Thoracic aorta (tissue), 2 donors: ENCODE measurements at regions not wholly inside any gene's neighbourhood (a gene's known extent, or its start where the extent isn't known, plus 50 kb on each side); places are given as distances from the start of the nearest gene placed in this dataset.

ENCODE experiments used
- ATAC-seq: fragments of 150-250 bp; one replicate; pipeline ENCODE4 v1.8.0; 2017; ENCODE audit warnings: low read depth; ENCODE audit not compliant: insufficient number of reproducible peaks, low FRiP score
- DNase-seq: peaks from one replicate; pipeline ENCODE4 v3.0.0-alpha.2; 2020; ENCODE audit warnings: low spot score
- H3K27ac ChIP-seq, 2 donors: fragments of 200-600 bp; sonication (generic); 1 replicate in 1 of 2; 2 replicates in 1 of 2; pipeline ENCODE4 v1.5.1; 2016; ENCODE audit warnings: mild to moderate bottlenecking in 2 of 2, moderate library complexity in 2 of 2
- H3K27me3 ChIP-seq: fragments of 200-600 bp; sonication (generic); replicated peaks from 2 replicates; pipeline ENCODE4 v1.6.0; 2016; ENCODE audit warnings: mild to moderate bottlenecking; ENCODE audit not compliant: insufficient read depth
- H3K36me3 ChIP-seq: fragments of 200-600 bp; sonication (generic); one replicate; pipeline ENCODE4 v1.5.1; 2016
- H3K4me1 ChIP-seq, 2 donors: fragments of 200-600 bp; sonication (generic); 1 replicate in 1 of 2; 2 replicates in 1 of 2; pipeline versions ENCODE4 v1.5.1 to v1.6.0; 2016; ENCODE audit warnings: low read depth in 2 of 2, mild to moderate bottlenecking in 1 of 2; ENCODE audit not compliant: control insufficient read depth in 1 of 2
- H3K4me3 ChIP-seq: fragments of 200-600 bp; sonication (generic); 2 replicates; pipeline ENCODE4 v1.5.1; 2016; ENCODE audit warnings: mild to moderate bottlenecking
- H3K9me3 ChIP-seq: fragments of 200-600 bp; sonication (generic); 2 replicates; pipeline ENCODE4 v1.5.1; 2016
- TF ChIP-seq, protein P1 (sequence below): fragments of 200-600 bp; sonication (generic); IDR thresholded peaks from one replicate; pipeline ENCODE4 v1.5.1; 2019; ENCODE audit warnings: antibody characterized with exemption

DNA sequence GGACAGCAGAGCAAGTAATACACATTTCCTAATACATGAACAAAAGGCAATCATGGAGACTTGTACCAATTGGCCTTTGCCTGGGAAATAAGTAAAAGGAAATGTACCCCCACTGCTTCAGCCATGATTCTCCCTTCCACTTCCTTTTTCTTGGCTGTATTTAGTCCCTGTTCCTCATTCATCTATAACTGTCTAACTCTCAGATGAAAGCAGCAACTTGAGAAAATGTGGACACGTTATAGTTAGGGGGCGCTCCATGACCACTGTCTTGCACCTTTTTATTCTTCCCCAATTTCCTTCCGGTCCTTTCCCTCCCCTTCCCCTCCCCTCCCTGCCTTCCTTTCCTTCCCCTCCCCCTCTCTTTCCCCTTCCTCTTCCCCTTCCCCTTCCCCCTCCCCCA lies 61.3 kb upstream of the BARX2 start:
- Histone ChIP-seq H3K4me1 (peaks cover 0 to 6% of the 10 kb centered on the region in 2 donors), H3K36me3 (no peaks in the 10 kb centered on the region), H3K4me3 (no peak overlapping the region), H3K27me3 (no peaks in the 10 kb centered on the region), H3K27ac (no peak overlapping the region), H3K9me3 (no peaks in the 10 kb centered on the region)
- ATAC-seq (no peak), DNase-seq (no peak)
- TF ChIP-seq, protein P1, sequence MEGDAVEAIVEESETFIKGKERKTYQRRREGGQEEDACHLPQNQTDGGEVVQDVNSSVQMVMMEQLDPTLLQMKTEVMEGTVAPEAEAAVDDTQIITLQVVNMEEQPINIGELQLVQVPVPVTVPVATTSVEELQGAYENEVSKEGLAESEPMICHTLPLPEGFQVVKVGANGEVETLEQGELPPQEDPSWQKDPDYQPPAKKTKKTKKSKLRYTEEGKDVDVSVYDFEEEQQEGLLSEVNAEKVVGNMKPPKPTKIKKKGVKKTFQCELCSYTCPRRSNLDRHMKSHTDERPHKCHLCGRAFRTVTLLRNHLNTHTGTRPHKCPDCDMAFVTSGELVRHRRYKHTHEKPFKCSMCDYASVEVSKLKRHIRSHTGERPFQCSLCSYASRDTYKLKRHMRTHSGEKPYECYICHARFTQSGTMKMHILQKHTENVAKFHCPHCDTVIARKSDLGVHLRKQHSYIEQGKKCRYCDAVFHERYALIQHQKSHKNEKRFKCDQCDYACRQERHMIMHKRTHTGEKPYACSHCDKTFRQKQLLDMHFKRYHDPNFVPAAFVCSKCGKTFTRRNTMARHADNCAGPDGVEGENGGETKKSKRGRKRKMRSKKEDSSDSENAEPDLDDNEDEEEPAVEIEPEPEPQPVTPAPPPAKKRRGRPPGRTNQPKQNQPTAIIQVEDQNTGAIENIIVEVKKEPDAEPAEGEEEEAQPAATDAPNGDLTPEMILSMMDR = no peak

GRCh38 chr11:129313541-129314297 lies 61.9 kb upstream of the BARX2 start:
- Histone ChIP-seq H3K36me3 (no peaks in the 10 kb centered on the region), H3K27ac (no peak overlapping the region), H3K4me1 (peaks cover 0 to 6% of the 10 kb centered on the region in 2 donors), H3K4me3 (peak overlapping the region; percentile 55), H3K27me3 (no peaks in the 10 kb centered on the region), H3K9me3 (no peaks in the 10 kb centered on the region)
- DNase-seq (no peak), ATAC-seq (no peak)
- TF ChIP-seq, protein P1 = no peak

- Histone ChIP-seq H3K27ac (no peak overlapping the region), H3K9me3 (no peaks in the 10 kb centered on the region), H3K36me3 (no peaks in the 10 kb centered on the region), H3K4me3 (peak overlapping the region; percentile 55), H3K27me3 (no peaks in the 10 kb centered on the region), H3K4me1 (peaks cover 0 to 6% of the 10 kb centered on the region in 2 donors)
- ATAC-seq (no peak), DNase-seq (no peak)
- TF ChIP-seq, protein P1 = no peak
Observed at GRCh38 chr11:129312730-129313503, 62.7 kb upstream of the BARX2 start.

GRCh38 chr11:129308241-129308865 lies 67.3 kb upstream of the BARX2 start:
- Histone ChIP-seq H3K4me1 (no peaks in the 10 kb centered on the region), H3K36me3 (no peaks in the 10 kb centered on the region), H3K9me3 (no peaks in the 10 kb centered on the region), H3K27ac (no peak overlapping the region), H3K27me3 (no peaks in the 10 kb centered on the region), H3K4me3 (no peak overlapping the region)
- ATAC-seq (no peak), DNase-seq (no peak)
- TF ChIP-seq, protein P1 = no peak

DNA sequence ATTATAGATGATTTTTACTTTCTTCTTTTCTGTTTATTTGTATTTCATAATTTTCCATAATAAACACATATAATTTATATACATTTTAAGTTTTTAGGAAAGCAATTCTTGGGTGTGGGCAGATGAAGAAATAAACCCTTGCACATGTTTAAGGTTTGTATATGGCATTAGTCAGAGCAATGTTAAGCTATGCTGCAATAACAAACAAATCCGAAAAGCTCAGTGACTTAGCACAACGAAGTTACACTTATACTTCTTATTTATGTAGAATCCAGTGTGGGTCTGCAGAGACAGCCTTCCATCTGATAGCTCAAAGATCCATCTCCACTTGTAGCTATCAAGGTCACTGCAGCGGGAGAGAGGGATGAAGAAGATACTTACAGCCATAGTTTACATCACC lies 68.5 kb upstream of the BARX2 start:
- Histone ChIP-seq H3K4me1 (no peaks in the 10 kb centered on the region), H3K36me3 (no peaks in the 10 kb centered on the region), H3K9me3 (no peaks in the 10 kb centered on the region), H3K4me3 (no peak overlapping the region), H3K27ac (no peak overlapping the region), H3K27me3 (no peaks in the 10 kb centered on the region)
- TF ChIP-seq, protein P1 = no peak
- DNase-seq (no peak), ATAC-seq (no peak)
